LNCAP (cell line): ENCODE measurements at regions not wholly inside any gene's neighbourhood (a gene's known extent, or its start where the extent isn't known, plus 50 kb on each side); places are given as distances from the start of the nearest gene placed in this dataset.

Experiments used
- CTCF ChIP-seq: fragments of 450-650 bp; IDR thresholded peaks from 2 replicates; pipeline ENCODE4 v1.5.1; 2017; ENCODE audit warnings: mild to moderate bottlenecking

DNA sequence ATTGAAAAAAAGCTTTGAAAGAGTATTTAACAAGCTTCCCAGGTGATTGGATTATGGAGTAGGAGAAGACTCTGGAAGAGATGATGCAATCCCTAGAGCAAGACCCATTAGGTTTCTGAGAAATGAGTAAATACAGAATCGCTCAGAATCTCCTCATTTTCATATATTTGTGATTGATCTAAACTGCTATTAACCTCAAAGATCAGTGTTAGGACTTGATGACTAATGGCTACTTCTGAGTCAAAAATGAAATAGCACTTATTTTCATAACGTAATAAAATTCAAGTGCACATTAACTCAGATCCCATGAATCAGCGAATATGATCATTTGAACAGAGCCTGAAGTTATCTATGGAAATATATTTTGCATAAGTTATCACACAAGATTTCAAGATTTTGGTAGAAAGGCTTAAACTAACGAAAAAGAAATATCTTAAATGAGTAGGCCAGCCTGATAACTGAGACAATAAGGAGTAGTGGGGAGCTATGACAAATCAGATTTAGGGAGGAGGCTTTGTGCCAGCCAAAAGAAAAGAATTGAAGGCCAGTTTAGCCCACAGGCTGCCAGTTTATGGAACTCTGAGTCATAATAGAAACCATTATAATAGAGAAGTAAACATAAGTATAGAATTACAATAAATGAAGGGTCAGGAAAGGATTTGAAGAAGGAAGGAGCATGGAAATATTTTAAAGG, 106.7 kb upstream of the OSMR start:
- TF ChIP-seq CTCF = no peak

DNA sequence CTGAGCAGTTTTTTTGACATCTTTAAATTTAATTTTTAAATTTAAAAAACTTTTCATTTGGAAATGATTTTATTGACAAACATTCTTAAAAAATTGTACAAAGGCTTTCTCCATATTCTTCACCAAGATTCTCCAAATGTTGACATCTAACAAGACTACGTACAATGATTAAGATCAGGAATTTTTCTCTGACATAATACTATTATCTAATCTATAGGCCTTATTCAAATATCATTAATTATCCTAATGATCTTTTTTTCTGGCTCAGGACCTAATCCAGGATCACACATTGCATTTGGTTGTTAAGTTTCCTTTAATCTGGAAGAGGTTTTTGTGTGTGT, 106.1 kb upstream of the OSMR start:
- no peak for TF ChIP-seq CTCF

DNA sequence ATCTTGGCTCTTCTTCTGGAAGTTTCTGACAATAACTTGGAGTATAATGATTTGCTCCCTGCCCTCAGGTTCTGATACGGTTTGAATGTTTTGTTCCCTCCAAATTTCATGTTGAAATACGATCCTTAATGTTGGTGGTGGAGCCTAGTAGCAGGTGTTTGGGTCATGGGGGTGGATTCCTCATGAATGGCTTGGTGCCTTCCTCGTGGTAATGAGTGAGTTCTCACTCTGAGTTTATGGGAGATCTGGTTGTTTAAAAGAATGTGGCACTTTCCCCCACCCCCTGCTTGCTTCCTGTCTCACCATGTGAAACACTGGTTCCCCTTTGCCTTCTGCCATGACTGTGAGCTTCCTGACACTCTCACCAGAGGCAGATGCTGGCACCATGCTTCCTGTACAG, 103.0 kb upstream of the OSMR start:
- TF ChIP-seq CTCF = no peak

- TF ChIP-seq CTCF = no peak
These were observed 102.2 kb upstream of the OSMR start for GRCh38 chr5:38743562-38743961.

DNA sequence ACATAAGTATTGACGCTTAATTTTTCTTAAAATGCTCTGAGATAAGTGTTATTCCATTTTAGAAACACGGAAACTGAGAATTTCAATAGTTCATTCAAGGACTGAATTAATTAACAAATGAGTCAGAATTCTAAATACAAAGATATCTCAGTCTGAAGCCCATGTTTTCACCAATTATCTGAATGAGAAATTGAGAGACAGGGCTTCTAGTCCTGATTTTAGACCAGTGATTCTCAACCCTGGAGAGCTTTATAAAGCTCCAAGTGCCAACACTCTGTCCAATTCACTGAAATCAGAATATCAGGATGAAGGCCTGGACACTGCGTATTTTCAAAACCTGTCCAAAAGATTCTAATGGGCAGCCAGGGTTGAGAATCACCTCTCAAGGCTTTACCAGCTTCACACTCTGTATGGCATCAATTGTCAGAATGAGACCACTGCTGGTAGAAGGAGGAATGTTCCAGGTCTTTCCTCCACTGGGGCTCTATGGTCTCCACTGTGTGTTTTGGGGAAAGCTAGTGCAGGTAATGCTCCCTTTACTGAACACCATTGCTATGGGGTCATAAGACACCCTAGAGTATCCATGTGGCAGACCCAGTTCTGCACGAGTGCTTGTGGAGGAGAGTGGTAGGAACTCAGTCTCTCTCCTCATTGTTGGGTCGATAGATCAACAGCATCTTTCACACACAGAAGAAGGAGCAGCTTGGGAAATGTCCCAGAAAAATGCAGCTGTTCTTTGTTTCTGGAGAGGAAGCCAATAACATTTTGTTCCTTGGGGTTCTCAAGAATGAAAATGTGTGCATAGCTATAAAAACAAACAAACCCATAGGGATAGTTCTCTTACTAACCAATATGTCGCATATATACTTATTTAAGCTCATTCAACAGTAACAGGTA, 99.7 kb upstream of the OSMR start:
- TF ChIP-seq CTCF = no peak

- TF ChIP-seq CTCF = no peak
These were observed 96.0 kb upstream of the OSMR start for GRCh38 chr5:38749861-38750260.

DNA sequence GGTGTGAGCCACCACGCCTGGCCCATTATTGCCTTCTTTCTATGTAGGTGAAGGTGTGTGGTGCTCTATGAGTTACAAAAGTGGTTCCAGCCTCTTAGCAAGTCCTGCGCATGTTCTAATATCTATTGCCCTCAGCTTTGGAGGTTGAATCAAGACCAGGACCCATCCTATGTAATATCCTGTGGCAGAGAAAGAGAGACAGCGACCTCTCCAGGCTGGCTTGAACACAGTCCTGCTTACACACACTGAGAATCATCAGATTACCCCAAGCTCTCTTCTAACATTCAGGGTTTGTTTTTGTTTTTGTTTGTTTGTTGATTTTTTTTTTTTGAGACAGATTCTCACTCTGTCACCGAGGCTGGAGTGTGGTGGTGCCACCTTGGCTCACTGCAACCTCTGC, 94.7 kb upstream of the OSMR start:
- TF ChIP-seq CTCF = no peak; the same call in 1 of the 2 replicates
